SKM-1 treated with dmso at 0.1 percent for 144 hours (cell line): ENCODE measurements at regions not wholly inside any gene's neighbourhood (a gene's known extent, or its start where the extent isn't known, plus 50 kb on each side); places are given as distances from the start of the nearest gene placed in this dataset.

Experiments used
- DNase-seq: peaks from one replicate; lab custom pipeline; 2025; ENCODE audit not compliant: unreplicated experiment; lab: John Stamatoyannopoulos, UW

- DNase-seq, result no peak
Measured at GRCh38 chr4:126708716-126709115, 924.0 kb upstream of the INTU start.

- no peak for DNase-seq
Measured at GRCh38 chr4:126710935-126711334, 921.8 kb upstream of the INTU start.

- DNase-seq, result no peak
Measured at GRCh38 chr4:126715067-126715466, 917.7 kb upstream of the INTU start.

GRCh38 chr4:126715681-126716080, 917.1 kb upstream of the INTU start:
- no peak for DNase-seq

- DNase-seq, result no peak
Measured at GRCh38 chr4:126718136-126718535, 914.6 kb upstream of the INTU start.

GRCh38 chr4:126719852-126720251, 912.9 kb upstream of the INTU start:
- DNase-seq, result no peak

- no peak for DNase-seq
Measured at GRCh38 chr4:126725906-126726305, 906.9 kb upstream of the INTU start.

GRCh38 chr4:126727461-126727860, 905.3 kb upstream of the INTU start:
- no peak for DNase-seq

- DNase-seq, result no peak
Measured at GRCh38 chr4:126731062-126731461, 901.7 kb upstream of the INTU start.

GRCh38 chr4:126733301-126733700, 899.5 kb upstream of the INTU start:
- DNase-seq, result no peak

- DNase-seq, result no peak
Measured at GRCh38 chr4:126734465-126734864, 898.3 kb upstream of the INTU start.

- no peak for DNase-seq
Measured at GRCh38 chr4:126735294-126736132, 897.2 kb upstream of the INTU start.

GRCh38 chr4:126736133-126736518, 896.6 kb upstream of the INTU start:
- DNase-seq, result no peak

GRCh38 chr4:126737899-126738526, 894.7 kb upstream of the INTU start:
- no peak for DNase-seq

- DNase-seq, result no peak
Measured at GRCh38 chr4:126738527-126738923, 894.2 kb upstream of the INTU start.

GRCh38 chr4:126738926-126739325, 893.8 kb upstream of the INTU start:
- no peak for DNase-seq

GRCh38 chr4:126740687-126741086, 892.1 kb upstream of the INTU start:
- no peak for DNase-seq

- no peak for DNase-seq
Measured at GRCh38 chr4:126742048-126742447, 890.7 kb upstream of the INTU start.

GRCh38 chr4:126742885-126743284, 889.9 kb upstream of the INTU start:
- no peak for DNase-seq

- no peak for DNase-seq
Measured at GRCh38 chr4:126748736-126749135, 884.0 kb upstream of the INTU start.

GRCh38 chr4:126750723-126751122, 882.0 kb upstream of the INTU start:
- no peak for DNase-seq

- DNase-seq, result no peak
Measured at GRCh38 chr4:126752126-126752525, 880.6 kb upstream of the INTU start.

GRCh38 chr4:126752702-126753101, 880.1 kb upstream of the INTU start:
- no peak for DNase-seq
